PFSK-1 (cell line): ENCODE measurements at regions not wholly inside any gene's neighbourhood (a gene's known extent, or its start where the extent isn't known, plus 50 kb on each side); places are given as distances from the start of the nearest gene placed in this dataset.

Experiments
- REST ChIP-seq, 2 experiments: IDR thresholded peaks; 2 replicates each; pipeline versions ENCODE4 v1.6.1 to v1.8.0; 2011 to 2012; ENCODE audit warnings: low read depth in 2 of 2, low read length in 2 of 2, control low read depth in 1 of 2, inconsistent platforms in 1 of 2, mild to moderate bottlenecking in 1 of 2, moderate library complexity in 1 of 2; ENCODE audit not compliant: insufficient read depth in 1 of 2
- SIN3A ChIP-seq: IDR thresholded peaks from 2 replicates; pipeline ENCODE4 v1.6.1; 2012; ENCODE audit warnings: mild to moderate bottlenecking, low read length, moderate library complexity, borderline replicate concordance; ENCODE audit not compliant: insufficient read depth

GRCh38 chr21:43307677-43308070 lies 119.3 kb downstream of the SIK1 start:
- TF ChIP-seq REST (IDR thresholded peaks at IDR 0.05; ENCODE audit: insufficient read depth in 1 of 2, low read depth in 2 of 2, low read length in 2 of 2) (no peak), SIN3A (no peak)
